ENCODE measurements at regions not wholly inside any gene's neighbourhood (a gene's known extent, or its start where the extent isn't known, plus 50 kb on each side); places are given as distances from the start of the nearest gene placed in this dataset.

GRCh38 chr2:16012029-16012596 lies 71.8 kb downstream of the MYCN start:
- TF ChIP-seq POLR2A (IDR thresholded peaks at IDR 0.05; ENCODE audit: low read depth, low read length) (no peak), CEBPB (IDR thresholded peaks at IDR 0.05; ENCODE audit: low read depth, low read length) (no peak), CHD1 (IDR thresholded peaks at IDR 0.05; ENCODE audit: low read depth, low read length) (no peak), MAFK (IDR thresholded peaks at IDR 0.05; ENCODE audit: low read depth, low read length) (no peak), RAD21 (IDR thresholded peaks at IDR 0.05; ENCODE audit: low read length) (no peak), USF2 (IDR thresholded peaks at IDR 0.05; ENCODE audit: low read depth, low read length) (no peak), CTCF (conservative IDR thresholded peaks at IDR 0.05; ENCODE audit: low read depth, low read length) (no peak), RFX5 (IDR thresholded peaks at IDR 0.05; ENCODE audit: low read depth, low read length) (no peak), ELK1 (IDR thresholded peaks at IDR 0.05; ENCODE audit: borderline replicate concordance, low read depth, low read length) (no peak), FOS (IDR thresholded peaks at IDR 0.05; ENCODE audit: low read depth, low read length) (no peak), NFE2L2 (IDR thresholded peaks at IDR 0.05; ENCODE audit: low read depth, low read length) (no peak), MAZ (IDR thresholded peaks at IDR 0.05; ENCODE audit: borderline replicate concordance, low read depth, low read length) (no peak), BHLHE40 (IDR thresholded peaks at IDR 0.05; ENCODE audit: low read depth, low read length) (no peak), MXI1 (IDR thresholded peaks at IDR 0.05; ENCODE audit: borderline replicate concordance, low read depth, low read length) (no peak), SMC3 (IDR thresholded peaks at IDR 0.05; ENCODE audit: low read depth, low read length) (no peak)
- BruUV-seq (replicated peaks), result no TSS peak
- Histone ChIP-seq H3K36me3 (ENCODE audit: control insufficient read depth, insufficient read depth, low read length) (no peaks in the 10 kb centered on the region), H3K4me1 (ENCODE audit: control insufficient read depth, insufficient read depth, low read length) (no peaks in the 10 kb centered on the region), H2AFZ (replicated peaks; ENCODE audit: low read length, poor library complexity) (no peak overlapping the region), H2BK20ac (ENCODE audit: low read depth, low read length) (no peak overlapping the region), H3K27me3 (ENCODE audit: control insufficient read depth, insufficient read depth, low read length) (no peaks in the 10 kb centered on the region), H3K79me1 (ENCODE audit: low read depth in 1 of 2, low read length in 2 of 2) (no peaks in the 10 kb centered on the region), H2BK15ac (ENCODE audit: low read depth, low read length) (no peak overlapping the region), H2BK120ac (ENCODE audit: low read depth, low read length) (no peak overlapping the region), H3K9me1 (ENCODE audit: insufficient read depth, low read length) (no peaks in the 10 kb centered on the region), H3K4me2 (ENCODE audit: low read depth, low read length) (no peak overlapping the region), H3K27ac (ENCODE audit: insufficient read depth, low read length) (no peak overlapping the region), H3K9ac (ENCODE audit: low read depth, low read length) (no peak overlapping the region), H4K20me1 (ENCODE audit: insufficient read depth, low read length) (no peaks in the 10 kb centered on the region), H3K23ac (ENCODE audit: low read depth, low read length) (no peak overlapping the region), H2AK5ac (ENCODE audit: low read depth, low read length) (no peak overlapping the region), H3K14ac (replicated peaks; ENCODE audit: low read depth, low read length) (no peak overlapping the region), H4K91ac (ENCODE audit: insufficient read depth, low read depth, low read length) (no peak overlapping the region), H3K18ac (ENCODE audit: low read depth, low read length) (no peak overlapping the region), H2BK5ac (ENCODE audit: low read depth, low read length, poor library complexity, severe bottlenecking) (no peak overlapping the region), H3K4me3 (ENCODE audit: insufficient read depth, low read depth, low read length) (no peak overlapping the region), H4K8ac (ENCODE audit: low read depth in 2 of 2, low read length in 2 of 2) (no peak overlapping the region), H3K9me3 (ENCODE audit: control insufficient read depth, insufficient read depth, low read length) (peaks cover 28% of the 10 kb centered on the region), H3K56ac (ENCODE audit: extremely low read depth, insufficient read depth, low read length) (no peak overlapping the region), H4K5ac (ENCODE audit: low read depth, low read length) (no peak overlapping the region), H3K4ac (ENCODE audit: low read depth, low read length) (no peak overlapping the region), H2AK9ac (replicated peaks; ENCODE audit: low read depth, low read length, poor library complexity) (no peak overlapping the region)
- WGBS, 2 experiments (ENCODE audit: extremely low coverage in 2 of 2, insufficient read length in 1 of 2), result no CpG with 5 or more reads among the region's 2 CpGs
- ChIA-PET POLR2A (ENCODE audit: unreplicated experiment) (no interaction called here), CTCF (no interaction called here)
- in situ Hi-C loops (cut with MboI; ENCODE audit: low sequenced_read_pairs) (no loop called here), dilution Hi-C loops (cut with HindIII; ENCODE audit: low sequenced_read_pairs, unreplicated experiment) (no loop called here), intact Hi-C loops (cut with micrococcal nuclease) (no loop called here)
- ATAC-seq (ENCODE audit: low read depth) (no peak), DNase-seq (no peak)

All from IMR-90 (cell line).